ENCODE measurements at regions not wholly inside any gene's neighbourhood (a gene's known extent, or its start where the extent isn't known, plus 50 kb on each side); places are given as distances from the start of the nearest gene placed in this dataset.
A peak's percentile ranks its signal among the peaks of the same experiment; 100 is the strongest.

DNA sequence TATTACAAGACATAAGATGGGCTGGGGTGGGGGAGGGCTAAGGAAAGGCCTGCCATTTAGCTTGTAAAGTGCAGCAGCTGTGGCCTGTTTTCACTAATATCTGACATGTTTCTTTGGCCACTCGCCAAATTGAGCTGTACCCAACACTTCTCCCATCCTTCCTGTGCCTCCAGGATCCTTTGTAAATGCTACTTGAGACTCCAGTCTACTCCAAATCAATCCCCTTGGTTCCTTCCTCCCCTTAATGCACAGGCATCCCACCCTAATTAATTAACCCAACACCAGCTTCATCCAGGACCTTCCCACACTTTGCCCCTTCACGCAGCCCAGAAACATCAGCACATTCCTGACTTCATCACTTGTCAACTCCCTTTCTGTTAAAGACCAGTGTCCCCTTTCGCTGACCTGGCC is 55.0 kb upstream of the TCF21 start:
- H3K4me3 ChIP-seq, result no peak overlapping the region
- intact Hi-C loops (cut with DNase I), result no loop called here
- TF ChIP-seq, protein P1, sequence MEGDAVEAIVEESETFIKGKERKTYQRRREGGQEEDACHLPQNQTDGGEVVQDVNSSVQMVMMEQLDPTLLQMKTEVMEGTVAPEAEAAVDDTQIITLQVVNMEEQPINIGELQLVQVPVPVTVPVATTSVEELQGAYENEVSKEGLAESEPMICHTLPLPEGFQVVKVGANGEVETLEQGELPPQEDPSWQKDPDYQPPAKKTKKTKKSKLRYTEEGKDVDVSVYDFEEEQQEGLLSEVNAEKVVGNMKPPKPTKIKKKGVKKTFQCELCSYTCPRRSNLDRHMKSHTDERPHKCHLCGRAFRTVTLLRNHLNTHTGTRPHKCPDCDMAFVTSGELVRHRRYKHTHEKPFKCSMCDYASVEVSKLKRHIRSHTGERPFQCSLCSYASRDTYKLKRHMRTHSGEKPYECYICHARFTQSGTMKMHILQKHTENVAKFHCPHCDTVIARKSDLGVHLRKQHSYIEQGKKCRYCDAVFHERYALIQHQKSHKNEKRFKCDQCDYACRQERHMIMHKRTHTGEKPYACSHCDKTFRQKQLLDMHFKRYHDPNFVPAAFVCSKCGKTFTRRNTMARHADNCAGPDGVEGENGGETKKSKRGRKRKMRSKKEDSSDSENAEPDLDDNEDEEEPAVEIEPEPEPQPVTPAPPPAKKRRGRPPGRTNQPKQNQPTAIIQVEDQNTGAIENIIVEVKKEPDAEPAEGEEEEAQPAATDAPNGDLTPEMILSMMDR (IDR thresholded peaks at IDR 0.05), result no peak

DNA sequence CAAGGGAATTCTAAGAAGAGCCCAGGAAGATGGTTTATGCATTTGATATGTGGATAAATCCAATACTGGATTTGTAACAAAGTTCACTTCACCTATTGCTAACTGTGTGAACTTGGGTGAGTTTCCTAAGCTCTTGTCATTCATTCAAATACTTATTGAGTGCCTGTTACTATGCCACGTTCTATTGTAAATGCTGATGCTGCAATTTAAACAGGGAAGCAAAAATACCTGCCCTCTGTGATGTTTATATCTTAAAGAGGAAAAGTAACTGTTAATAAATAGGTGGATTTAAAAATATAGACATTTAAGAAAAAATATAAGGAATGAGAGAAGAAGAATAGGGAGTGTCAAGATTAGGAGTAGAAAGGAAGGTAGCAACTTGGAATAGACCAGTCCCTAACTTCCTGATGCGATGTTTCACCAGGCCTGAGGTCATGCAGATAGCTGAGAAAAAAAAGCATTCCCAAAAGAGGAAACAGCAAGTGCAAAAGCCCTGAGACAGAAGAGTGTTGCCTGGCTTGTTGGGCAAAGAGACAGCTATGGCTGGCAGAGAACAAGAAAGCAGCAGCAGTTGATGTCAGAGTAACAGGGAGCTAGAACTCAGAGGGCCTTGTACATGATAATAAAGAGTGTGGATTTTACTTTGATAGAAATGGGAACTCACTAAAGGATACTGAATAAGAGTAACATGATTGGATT is 54.3 kb upstream of the TCF21 start:
- no peaks in the 10 kb centered on the region for H3K4me1 ChIP-seq

More for the DNA sequence above, 55.0 kb upstream of the TCF21 start:
- Histone ChIP-seq H3K9me3 (no peaks in the 10 kb centered on the region), H3K36me3 (no peaks in the 10 kb centered on the region), H3K4me1 (no peaks in the 10 kb centered on the region), H3K27ac (no peak overlapping the region), H3K27me3 (no peaks in the 10 kb centered on the region)
- DNase-seq (ENCODE audit: low spot score in 2 of 2), result no peak

DNA sequence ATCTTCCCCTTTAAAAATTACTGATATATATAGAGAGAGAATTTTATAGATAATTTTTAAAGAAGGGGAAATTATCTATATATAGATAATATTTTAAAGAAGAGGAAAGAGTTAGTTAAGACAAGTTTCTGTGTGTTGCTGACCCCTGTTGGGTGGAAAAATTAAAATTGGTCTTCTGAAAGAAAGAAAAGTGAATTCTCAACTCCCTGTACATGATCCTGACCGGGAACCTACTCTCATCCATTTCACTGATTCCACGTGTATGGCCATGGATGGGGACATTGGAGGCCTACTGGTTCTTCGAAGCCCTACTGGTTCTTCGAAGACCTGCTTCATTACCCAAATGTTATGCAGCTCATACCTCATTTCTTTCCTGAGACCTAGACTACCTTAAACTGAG is 53.0 kb upstream of the TCF21 start:
- H3K9me3 ChIP-seq, result no peaks in the 10 kb centered on the region
- intact Hi-C loops (cut with DNase I), result loop anchor here (5.0 kb wide), 1 partner anchor 199 kb away; no protein-coding TSS in a partner anchor
- H3K27me3 ChIP-seq, result no peaks in the 10 kb centered on the region
- TF ChIP-seq, protein P1 (IDR thresholded peaks at IDR 0.05), result peak in 1 of 3 experiments; percentile 16
- no peaks in the 10 kb centered on the region for H3K36me3 ChIP-seq
- no peak overlapping the region for H3K27ac ChIP-seq
- no peak overlapping the region for H3K4me3 ChIP-seq
- no peaks in the 10 kb centered on the region for H3K4me1 ChIP-seq
- no peak for DNase-seq (ENCODE audit: low spot score in 2 of 2)

More for the DNA sequence above, 54.3 kb upstream of the TCF21 start:
- Histone ChIP-seq H3K27ac (no peak overlapping the region), H3K27me3 (no peaks in the 10 kb centered on the region), H3K4me3 (no peak overlapping the region), H3K36me3 (no peaks in the 10 kb centered on the region), H3K9me3 (no peaks in the 10 kb centered on the region)
- TF ChIP-seq, protein P1 (IDR thresholded peaks at IDR 0.05), result no peak
- no peak for DNase-seq (ENCODE audit: low spot score in 2 of 2)
- intact Hi-C loops (cut with DNase I), result loop anchor here (5.0 kb wide), 1 partner anchor 197 kb away; no protein-coding TSS in a partner anchor

DNA sequence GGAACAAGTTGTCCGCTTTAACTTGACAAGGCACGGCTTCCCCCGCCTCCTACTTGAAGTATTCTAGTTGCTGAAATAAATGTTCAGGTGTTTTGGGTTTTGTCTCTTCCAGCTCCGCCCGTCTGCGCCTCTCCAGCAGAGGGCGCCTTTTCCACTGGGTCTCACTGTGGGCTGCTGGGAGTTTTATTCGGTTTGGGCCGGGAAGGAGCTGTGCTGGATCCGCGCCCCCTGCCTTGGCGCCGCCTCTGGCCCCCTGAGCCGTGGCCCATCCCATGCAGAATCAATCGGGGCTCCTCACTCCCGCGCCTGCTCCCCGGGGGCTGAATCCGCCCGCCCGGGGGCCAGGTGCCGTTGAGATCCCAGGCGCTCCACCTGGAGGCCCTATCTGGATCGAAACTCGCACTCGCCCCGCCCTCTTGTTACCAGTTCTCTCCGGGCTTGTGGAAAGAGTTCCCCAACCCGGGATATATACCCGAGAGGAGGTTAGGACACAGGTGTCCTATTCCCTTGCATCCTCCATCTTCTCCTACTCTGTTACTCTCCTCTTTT is 51.0 kb upstream of the TCF21 start:
- Histone ChIP-seq H3K4me3 (peak overlapping the region; percentile 50 to 68), H3K4me1 (no peaks in the 10 kb centered on the region), H3K27ac (no peak overlapping the region), H3K27me3 (no peaks in the 10 kb centered on the region), H3K36me3 (no peaks in the 10 kb centered on the region), H3K9me3 (no peaks in the 10 kb centered on the region)
- peak in 1 of 2 donors; percentile 68 for DNase-seq (ENCODE audit: low spot score in 2 of 2)
- intact Hi-C loops (cut with DNase I), result loop anchor here (5.0 kb wide), 1 partner anchor 201 kb away; no protein-coding TSS in a partner anchor
- TF ChIP-seq, protein P1 (IDR thresholded peaks at IDR 0.05), result peak; percentile 19 to 70 (median 65)

Measured in ascending aorta (tissue), 2 donors.